IPS-18a (cell line): ENCODE measurements at regions not wholly inside any gene's neighbourhood (a gene's known extent, or its start where the extent isn't known, plus 50 kb on each side); places are given as distances from the start of the nearest gene placed in this dataset.

Experiments used
- H3K27ac ChIP-seq: one replicate; pipeline ENCODE4 v1.5.1; 2013; ENCODE audit warnings: low read length
- H3K27me3 ChIP-seq: one replicate; pipeline ENCODE4 v1.6.1; 2013; ENCODE audit warnings: mild to moderate bottlenecking, low read length; ENCODE audit not compliant: control insufficient read depth, insufficient read depth
- H3K36me3 ChIP-seq: one replicate; pipeline ENCODE4 v1.6.1; 2013; ENCODE audit warnings: low read depth, low read length; ENCODE audit not compliant: control insufficient read depth
- H3K4me1 ChIP-seq: one replicate; pipeline ENCODE4 v1.6.1; 2013; ENCODE audit warnings: low read depth, low read length; ENCODE audit not compliant: control insufficient read depth
- H3K4me3 ChIP-seq: one replicate; pipeline ENCODE4 v1.5.1; 2013; ENCODE audit warnings: low read length
- H3K9ac ChIP-seq: one replicate; pipeline ENCODE4 v1.6.1; 2013; ENCODE audit warnings: mild to moderate bottlenecking, low read length, moderate library complexity
- H3K9me3 ChIP-seq: one replicate; pipeline ENCODE4 v1.6.1; 2013; ENCODE audit warnings: low read depth, low read length; ENCODE audit not compliant: control insufficient read depth

GRCh38 chr5:74040811-74041491, 415.0 kb downstream of the ARHGEF28 start:
- H3K36me3 ChIP-seq: no peaks in the 10 kb centered on the region
- H3K9ac ChIP-seq: no peak overlapping the region
- no peak overlapping the region for H3K4me3 ChIP-seq
- no peaks in the 10 kb centered on the region for H3K4me1 ChIP-seq
- H3K27ac ChIP-seq: no peak overlapping the region
- no peaks in the 10 kb centered on the region for H3K9me3 ChIP-seq
- no peaks in the 10 kb centered on the region for H3K27me3 ChIP-seq

- no peaks in the 10 kb centered on the region for H3K4me1 ChIP-seq
- no peak overlapping the region for H3K9ac ChIP-seq
- H3K4me3 ChIP-seq: no peak overlapping the region
- no peaks in the 10 kb centered on the region for H3K9me3 ChIP-seq
- H3K27me3 ChIP-seq: no peaks in the 10 kb centered on the region
- no peaks in the 10 kb centered on the region for H3K36me3 ChIP-seq
- no peak overlapping the region for H3K27ac ChIP-seq
These were observed 414.1 kb downstream of the ARHGEF28 start for GRCh38 chr5:74040065-74040551.

DNA sequence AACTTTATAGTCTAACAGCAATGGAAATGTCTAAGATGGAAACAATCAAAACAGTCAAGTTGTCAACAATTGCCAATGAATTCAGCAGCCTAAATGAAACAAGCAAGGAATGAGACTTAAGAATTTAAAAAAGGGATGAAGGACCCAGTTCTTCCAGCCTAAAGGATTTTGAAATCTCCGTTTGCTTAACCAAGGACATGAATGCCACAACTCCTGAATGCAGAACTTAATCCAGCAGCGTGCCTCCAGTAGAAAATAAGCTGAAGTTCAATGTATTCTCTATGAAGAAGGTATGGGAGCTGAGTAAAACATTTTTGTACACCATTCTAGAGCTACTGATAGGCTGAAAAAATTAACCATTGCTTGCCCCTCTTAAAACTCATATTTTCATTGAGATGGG, 411.3 kb downstream of the ARHGEF28 start:
- Histone ChIP-seq H3K4me1 (no peaks in the 10 kb centered on the region), H3K4me3 (no peak overlapping the region), H3K9ac (no peak overlapping the region), H3K27ac (no peak overlapping the region), H3K27me3 (no peaks in the 10 kb centered on the region), H3K36me3 (no peaks in the 10 kb centered on the region), H3K9me3 (no peaks in the 10 kb centered on the region)

DNA sequence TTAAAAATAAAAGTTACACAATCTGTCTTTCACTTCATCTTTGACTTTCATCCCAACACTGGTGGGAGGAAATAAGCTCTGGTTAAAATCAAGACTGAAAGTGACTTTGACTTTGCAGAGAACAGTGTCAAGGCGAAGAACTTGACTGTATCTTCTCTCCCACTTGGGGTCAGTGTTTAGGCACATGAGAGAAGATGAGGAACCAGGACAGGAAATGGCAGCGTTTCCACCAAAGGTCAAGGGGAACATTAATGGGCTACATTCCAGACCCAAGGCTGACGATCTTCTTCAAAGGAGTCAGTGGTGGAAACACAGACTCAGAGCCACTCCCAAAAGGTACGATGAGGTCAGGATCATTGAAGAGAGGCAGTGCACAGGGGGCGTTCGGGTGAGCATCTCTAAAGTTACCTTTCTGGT, 409.5 kb downstream of the ARHGEF28 start:
- H3K27me3 ChIP-seq: no peaks in the 10 kb centered on the region
- no peaks in the 10 kb centered on the region for H3K9me3 ChIP-seq
- no peak overlapping the region for H3K27ac ChIP-seq
- H3K4me3 ChIP-seq: no peak overlapping the region
- H3K9ac ChIP-seq: no peak overlapping the region
- no peaks in the 10 kb centered on the region for H3K36me3 ChIP-seq
- no peaks in the 10 kb centered on the region for H3K4me1 ChIP-seq

DNA sequence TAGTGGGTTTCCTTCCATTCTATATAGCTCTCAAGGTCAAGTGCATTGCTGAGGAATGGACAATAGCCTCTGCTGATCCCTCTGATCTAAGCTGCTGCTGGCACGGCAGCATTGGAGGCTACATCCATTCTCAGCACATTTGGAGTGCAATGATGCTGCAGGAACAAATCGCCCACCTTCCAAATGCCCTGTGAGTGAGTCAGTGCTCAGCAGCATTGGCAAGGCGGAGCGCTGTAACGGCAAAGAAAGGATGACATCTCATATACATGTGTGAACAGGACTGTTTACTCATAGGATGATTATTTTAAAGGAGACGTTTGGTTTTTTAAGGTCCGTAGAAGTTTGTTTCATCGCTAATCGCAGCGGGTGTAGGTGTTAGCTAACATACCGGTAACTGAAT, 408.7 kb downstream of the ARHGEF28 start:
- H3K9me3 ChIP-seq: no peaks in the 10 kb centered on the region
- H3K27me3 ChIP-seq: no peaks in the 10 kb centered on the region
- H3K9ac ChIP-seq: no peak overlapping the region
- no peak overlapping the region for H3K4me3 ChIP-seq
- H3K36me3 ChIP-seq: no peaks in the 10 kb centered on the region
- H3K27ac ChIP-seq: no peak overlapping the region
- no peaks in the 10 kb centered on the region for H3K4me1 ChIP-seq

DNA sequence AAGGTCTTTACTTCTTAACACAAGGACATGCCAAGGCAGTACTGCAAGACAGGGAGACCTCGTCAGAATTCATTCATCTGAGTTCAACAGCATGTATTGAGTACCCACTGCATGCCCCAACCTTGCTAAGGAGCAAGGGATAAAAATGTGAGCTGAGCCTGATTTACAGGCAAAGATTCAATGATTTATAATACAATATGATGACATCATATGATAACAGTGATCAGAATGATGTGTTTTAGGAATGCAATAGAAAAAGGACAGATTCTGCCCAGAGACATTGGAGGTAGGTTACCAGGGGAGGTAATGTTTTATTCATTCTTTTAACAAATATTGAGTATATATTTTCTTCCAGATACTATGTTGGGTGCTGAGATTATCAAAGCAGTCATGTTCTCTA, 406.6 kb downstream of the ARHGEF28 start:
- Histone ChIP-seq H3K36me3 (no peaks in the 10 kb centered on the region), H3K9ac (no peak overlapping the region), H3K9me3 (no peaks in the 10 kb centered on the region), H3K27me3 (no peaks in the 10 kb centered on the region), H3K27ac (no peak overlapping the region), H3K4me1 (no peaks in the 10 kb centered on the region), H3K4me3 (no peak overlapping the region)

DNA sequence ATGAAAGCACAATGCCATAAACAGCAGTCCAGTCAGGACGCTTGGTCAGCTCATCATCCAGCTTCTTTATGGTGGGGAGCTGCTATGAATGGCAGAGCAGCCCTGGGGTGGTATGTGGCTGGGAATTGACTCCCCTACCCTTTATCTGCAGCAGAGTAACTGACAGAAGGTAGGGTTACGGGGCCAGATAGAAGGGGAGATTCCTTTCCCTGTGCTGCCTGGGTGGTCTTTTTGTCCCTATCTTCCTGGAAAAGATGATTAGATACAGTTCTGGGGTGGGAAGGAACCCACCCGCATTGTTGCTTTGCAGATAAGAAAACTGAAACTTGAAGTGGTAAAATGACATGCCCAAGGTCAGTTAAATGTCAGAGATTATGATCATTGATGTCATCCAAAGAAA, 405.5 kb downstream of the ARHGEF28 start:
- no peak overlapping the region for H3K4me3 ChIP-seq
- no peak overlapping the region for H3K27ac ChIP-seq
- H3K9me3 ChIP-seq: no peaks in the 10 kb centered on the region
- H3K9ac ChIP-seq: no peak overlapping the region
- no peaks in the 10 kb centered on the region for H3K27me3 ChIP-seq
- H3K4me1 ChIP-seq: no peaks in the 10 kb centered on the region
- H3K36me3 ChIP-seq: no peaks in the 10 kb centered on the region

DNA sequence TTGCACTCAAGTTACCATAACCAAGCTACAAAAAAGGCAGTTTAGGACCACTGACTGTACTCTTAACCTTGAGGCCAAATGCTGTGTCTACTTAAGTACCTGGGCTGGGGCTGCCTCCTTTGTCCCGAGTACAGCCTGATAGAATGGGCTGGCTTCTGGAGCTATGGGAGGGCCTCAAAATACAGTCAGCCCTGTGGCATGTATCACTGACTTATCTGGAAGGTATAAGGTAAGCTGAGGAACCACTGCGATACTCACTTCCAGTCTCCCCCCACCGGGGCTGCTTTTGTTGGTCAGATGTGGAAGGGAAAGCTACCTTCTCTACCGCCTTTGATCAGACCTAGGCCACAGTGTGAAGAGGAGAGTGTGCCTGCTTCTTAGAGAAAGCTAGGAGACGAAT, 404.8 kb downstream of the ARHGEF28 start:
- Histone ChIP-seq H3K27me3 (no peaks in the 10 kb centered on the region), H3K27ac (no peak overlapping the region), H3K9ac (no peak overlapping the region), H3K36me3 (no peaks in the 10 kb centered on the region), H3K4me3 (no peak overlapping the region), H3K4me1 (no peaks in the 10 kb centered on the region), H3K9me3 (no peaks in the 10 kb centered on the region)

DNA sequence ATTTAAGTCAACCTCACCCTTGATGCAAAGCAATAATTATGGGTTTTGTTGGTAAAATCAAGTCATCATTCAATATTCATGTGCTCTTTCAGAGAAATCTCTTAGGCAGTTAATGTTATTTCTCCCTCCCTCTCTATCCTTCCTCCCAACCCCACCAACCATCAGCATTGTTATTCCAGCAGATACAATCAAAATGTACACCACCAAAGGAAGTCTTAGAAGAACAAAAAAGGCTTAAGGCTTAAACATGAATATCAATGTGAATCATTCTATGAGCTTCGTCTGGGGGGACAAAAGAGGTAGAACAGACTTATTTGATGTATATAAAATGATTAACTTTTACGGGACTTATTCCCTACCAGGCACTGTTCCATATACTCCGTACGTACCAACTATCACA, 404.4 kb downstream of the ARHGEF28 start:
- Histone ChIP-seq H3K4me1 (no peaks in the 10 kb centered on the region), H3K27ac (no peak overlapping the region), H3K36me3 (no peaks in the 10 kb centered on the region), H3K9ac (no peak overlapping the region), H3K9me3 (no peaks in the 10 kb centered on the region), H3K27me3 (no peaks in the 10 kb centered on the region), H3K4me3 (no peak overlapping the region)

GRCh38 chr5:74028976-74029375, 403.0 kb downstream of the ARHGEF28 start:
- Histone ChIP-seq H3K27me3 (no peaks in the 10 kb centered on the region), H3K4me1 (no peaks in the 10 kb centered on the region), H3K4me3 (no peak overlapping the region), H3K27ac (no peak overlapping the region), H3K9me3 (no peaks in the 10 kb centered on the region), H3K9ac (no peak overlapping the region), H3K36me3 (no peaks in the 10 kb centered on the region)

DNA sequence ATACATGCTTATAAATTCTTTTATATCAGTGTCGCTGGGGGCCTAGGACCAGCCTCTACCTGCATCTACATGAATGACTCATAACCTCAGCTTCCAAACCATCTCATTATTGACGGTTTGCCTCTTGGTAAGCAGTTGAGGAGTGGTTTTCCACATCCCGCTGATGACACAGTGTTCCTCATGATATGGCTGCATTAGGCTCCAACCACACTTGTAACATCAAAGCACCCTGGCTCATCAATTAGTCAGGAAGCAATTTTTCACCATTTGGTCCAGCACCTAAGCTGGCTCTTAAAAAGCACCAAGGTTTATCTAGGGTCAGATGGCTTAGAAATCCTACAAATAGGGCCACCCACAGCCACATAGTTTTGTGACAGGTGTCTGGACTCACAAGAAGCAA, 402.4 kb downstream of the ARHGEF28 start:
- Histone ChIP-seq H3K27ac (no peak overlapping the region), H3K9me3 (no peaks in the 10 kb centered on the region)

GRCh38 chr5:74027732-74028338, 401.8 kb downstream of the ARHGEF28 start:
- no peaks in the 10 kb centered on the region for H3K27me3 ChIP-seq
- H3K9ac ChIP-seq: no peak overlapping the region
- H3K36me3 ChIP-seq: no peaks in the 10 kb centered on the region
- no peak overlapping the region for H3K27ac ChIP-seq
- H3K9me3 ChIP-seq: no peaks in the 10 kb centered on the region
- no peaks in the 10 kb centered on the region for H3K4me1 ChIP-seq
- no peak overlapping the region for H3K4me3 ChIP-seq

More for the DNA sequence above, 402.4 kb downstream of the ARHGEF28 start:
- H3K27me3 ChIP-seq: no peaks in the 10 kb centered on the region
- no peak overlapping the region for H3K4me3 ChIP-seq
- no peaks in the 10 kb centered on the region for H3K36me3 ChIP-seq
- no peak overlapping the region for H3K9ac ChIP-seq
- H3K4me1 ChIP-seq: no peaks in the 10 kb centered on the region
